HCT116 (cell line): ENCODE measurements at regions not wholly inside any gene's neighbourhood (a gene's known extent, or its start where the extent isn't known, plus 50 kb on each side); places are given as distances from the start of the nearest gene placed in this dataset.

Experiments used
- ATAC-seq: fragments of 200-7000 bp; cut with Tn5 transposase; 2 replicates; pipeline ENCODE4 v1.9.1; 2020; ENCODE audit warnings: mild to moderate bottlenecking, moderate library complexity
- BruUV-seq: library from RNA; stranded (reverse); fragments of 400-500 nt; replicated peaks from 2 replicates; lab custom pipeline; 2021; lab: Mats Ljungman, UMichigan
- CTCF ChIA-PET: fragments of 300-600 bp; sonication (Branson Sonifier 250); formaldehyde crosslinking; loops from one replicate; lab custom pipeline; 2021; ENCODE audit warnings: antibody characterized with exemption; lab: Charles Lee
- POLR2A ChIA-PET: fragments of 300-600, 350-600 bp; sonication (Branson Sonifier 250); formaldehyde crosslinking; loops from one replicate; lab custom pipeline; 2021; ENCODE audit warnings: antibody characterized with exemption; lab: Charles Lee
- RAD21 ChIA-PET, 2 experiments: fragments of 300-600 bp; sonication (Branson Sonifier 250); formaldehyde crosslinking; loops; one replicate each; lab custom pipeline; 2023; ENCODE audit warnings: low total read pairs in 2 of 2; ENCODE audit not compliant: uncharacterized antibody in 2 of 2, unreplicated experiment in 2 of 2, low non-redundant PET in 1 of 2; lab: Charles Lee
- DNase-seq: peaks from one replicate; pipeline ENCODE4 v3.0.0-alpha.2; 2010; ENCODE audit warnings: low read depth, low spot score
- H2AFZ ChIP-seq: fragments of 200-600 bp; shearing (Covaris generic), sonication (generic); 2 replicates; pipeline ENCODE4 v1.6.1; 2017; ENCODE audit warnings: low read depth, mixed run types, mixed read lengths, antibody characterized with exemption, low read length; ENCODE audit not compliant: poor library complexity, severe bottlenecking
- H3K27ac ChIP-seq: 2 replicates; pipeline ENCODE4 v1.5.1; 2012; ENCODE audit warnings: low read depth, low read length
- H3K27me3 ChIP-seq: fragments of 200-600 bp; sonication (generic); 2 replicates; pipeline ENCODE4 v1.6.1; 2016; ENCODE audit warnings: mixed run types, low read length, mixed read lengths; ENCODE audit not compliant: insufficient read depth
- H3K36me3 ChIP-seq, 2 experiments: fragments of 200-500 bp in 1 of 2; fragments of 200-600 bp in 1 of 2; sonication (Bioruptor generic) in 1 of 2; sonication (generic) in 1 of 2; 2 replicates each; pipeline versions ENCODE4 v1.5.1 to v1.6.1; 2014 to 2016; ENCODE audit warnings: low read length in 2 of 2, inconsistent platforms in 1 of 2, mixed read lengths in 1 of 2, mixed run types in 1 of 2; ENCODE audit not compliant: insufficient read depth in 2 of 2, control insufficient read depth in 1 of 2
- H3K4me1 ChIP-seq, 2 experiments: fragments of 200-600 bp in 1 of 2; sonication (generic) in 1 of 2; 2 replicates each; pipeline versions ENCODE4 v1.5.1 to v1.6.1; 2012 to 2017; ENCODE audit warnings: low read length in 2 of 2, inconsistent platforms in 1 of 2, mild to moderate bottlenecking in 1 of 2, mixed read lengths in 1 of 2, mixed run types in 1 of 2, moderate library complexity in 1 of 2; ENCODE audit not compliant: insufficient read depth in 2 of 2, control insufficient read depth in 1 of 2
- H3K4me2 ChIP-seq: fragments of 200-600 bp; sonication (generic); 2 replicates; pipeline ENCODE4 v1.6.1; 2017; ENCODE audit warnings: mixed run types, low read length, mixed read lengths
- H3K4me3 ChIP-seq, 2 experiments: fragments of 200-600 bp in 1 of 2; sonication (generic) in 1 of 2; replicated peaks in 1 of 2; 2 replicates each; pipeline ENCODE4 v1.5.1; 2011 to 2016; ENCODE audit warnings: low read length in 2 of 2, control low read depth in 1 of 2, low read depth in 1 of 2, mild to moderate bottlenecking in 1 of 2, mixed read lengths in 1 of 2, mixed run types in 1 of 2
- H3K79me2 ChIP-seq: fragments of 200-600 bp; sonication (generic); 2 replicates; pipeline ENCODE4 v1.6.1; 2017; ENCODE audit warnings: mild to moderate bottlenecking, mixed run types, low read length, moderate library complexity, mixed read lengths; ENCODE audit not compliant: insufficient read depth
- H3K9ac ChIP-seq: fragments of 200-600 bp; sonication (generic); 2 replicates; pipeline ENCODE4 v1.6.1; 2016; ENCODE audit warnings: low read length, mixed read lengths
- H3K9me2 ChIP-seq: fragments of 200-600 bp; sonication (generic), shearing (Covaris generic); 2 replicates; pipeline ENCODE4 v1.6.1; 2017; ENCODE audit warnings: mixed run types, mild to moderate bottlenecking, moderate library complexity; ENCODE audit not compliant: insufficient read depth
- H3K9me3 ChIP-seq, 2 experiments: fragments of 200-500 bp in 1 of 2; fragments of 200-600 bp in 1 of 2; sonication (Bioruptor generic) in 1 of 2; sonication (generic) in 1 of 2; 2 replicates each; pipeline ENCODE4 v1.6.1; 2014 to 2017; ENCODE audit warnings: low read length in 2 of 2, mixed read lengths in 2 of 2, inconsistent platforms in 1 of 2, low read depth in 1 of 2, mild to moderate bottlenecking in 1 of 2, mixed run types in 1 of 2, moderate library complexity in 1 of 2; ENCODE audit not compliant: control insufficient read depth in 1 of 2, insufficient read depth in 1 of 2
- H4K20me1 ChIP-seq: fragments of 200-600 bp; sonication (generic), shearing (Covaris generic); 2 replicates; pipeline ENCODE4 v1.6.1; 2017; ENCODE audit warnings: mixed run types, mild to moderate bottlenecking, moderate library complexity; ENCODE audit not compliant: insufficient read depth
- intact Hi-C: fragments of 100-400 bp; cut with micrococcal nuclease; formaldehyde crosslinking; loops from 2 replicates; pipeline ENCODE4 v1.10.0; 2022
- TF ChIP-seq, protein P1 (sequence below): IDR thresholded peaks from 2 replicates; pipeline ENCODE4 v1.6.1; 2011; ENCODE audit warnings: mild to moderate bottlenecking, low read length, moderate library complexity; ENCODE audit not compliant: insufficient replicate concordance; ENCODE audit errors: extremely low read depth
- TF ChIP-seq, protein P2 (sequence below), 3 experiments: fragments of 200-600 bp in 1 of 3; sonication (generic) in 1 of 3; IDR thresholded peaks in 2 of 3; conservative IDR thresholded peaks in 1 of 3; 2 replicates each; pipeline ENCODE4 v1.5.1; 2012 to 2017; ENCODE audit warnings: low read depth in 2 of 3, low read length in 2 of 3, antibody characterized with exemption in 1 of 3, borderline replicate concordance in 1 of 3, control low read depth in 1 of 3, mild to moderate bottlenecking in 1 of 3, mixed read lengths in 1 of 3, mixed run types in 1 of 3, moderate library complexity in 1 of 3; ENCODE audit not compliant: insufficient read depth in 1 of 3

DNA sequence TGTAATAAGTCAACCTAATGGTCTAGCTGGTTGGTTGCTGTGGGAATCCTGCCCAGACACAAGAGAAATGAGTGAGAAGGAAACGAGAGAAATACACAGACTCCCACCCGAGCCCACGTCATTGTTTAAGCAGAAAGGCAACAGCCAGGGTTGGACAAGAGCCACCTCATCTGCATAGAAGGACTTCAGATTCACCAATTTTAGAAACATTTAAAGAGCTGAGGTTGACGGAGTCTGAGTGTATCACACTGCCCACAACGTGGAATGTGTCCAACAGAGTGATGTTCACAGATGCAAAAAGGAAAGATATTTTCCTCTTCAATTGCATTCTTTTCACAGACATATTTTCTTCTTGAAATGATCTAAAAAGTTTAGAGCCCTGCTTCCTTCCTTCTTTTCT is 349.5 kb downstream of the AGTPBP1 start (continued):
- TF ChIP-seq, protein P1, sequence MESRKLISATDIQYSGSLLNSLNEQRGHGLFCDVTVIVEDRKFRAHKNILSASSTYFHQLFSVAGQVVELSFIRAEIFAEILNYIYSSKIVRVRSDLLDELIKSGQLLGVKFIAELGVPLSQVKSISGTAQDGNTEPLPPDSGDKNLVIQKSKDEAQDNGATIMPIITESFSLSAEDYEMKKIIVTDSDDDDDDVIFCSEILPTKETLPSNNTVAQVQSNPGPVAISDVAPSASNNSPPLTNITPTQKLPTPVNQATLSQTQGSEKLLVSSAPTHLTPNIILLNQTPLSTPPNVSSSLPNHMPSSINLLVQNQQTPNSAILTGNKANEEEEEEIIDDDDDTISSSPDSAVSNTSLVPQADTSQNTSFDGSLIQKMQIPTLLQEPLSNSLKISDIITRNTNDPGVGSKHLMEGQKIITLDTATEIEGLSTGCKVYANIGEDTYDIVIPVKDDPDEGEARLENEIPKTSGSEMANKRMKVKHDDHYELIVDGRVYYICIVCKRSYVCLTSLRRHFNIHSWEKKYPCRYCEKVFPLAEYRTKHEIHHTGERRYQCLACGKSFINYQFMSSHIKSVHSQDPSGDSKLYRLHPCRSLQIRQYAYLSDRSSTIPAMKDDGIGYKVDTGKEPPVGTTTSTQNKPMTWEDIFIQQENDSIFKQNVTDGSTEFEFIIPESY = no peak
- TF ChIP-seq, all 23 proteins: peak for 0

DNA sequence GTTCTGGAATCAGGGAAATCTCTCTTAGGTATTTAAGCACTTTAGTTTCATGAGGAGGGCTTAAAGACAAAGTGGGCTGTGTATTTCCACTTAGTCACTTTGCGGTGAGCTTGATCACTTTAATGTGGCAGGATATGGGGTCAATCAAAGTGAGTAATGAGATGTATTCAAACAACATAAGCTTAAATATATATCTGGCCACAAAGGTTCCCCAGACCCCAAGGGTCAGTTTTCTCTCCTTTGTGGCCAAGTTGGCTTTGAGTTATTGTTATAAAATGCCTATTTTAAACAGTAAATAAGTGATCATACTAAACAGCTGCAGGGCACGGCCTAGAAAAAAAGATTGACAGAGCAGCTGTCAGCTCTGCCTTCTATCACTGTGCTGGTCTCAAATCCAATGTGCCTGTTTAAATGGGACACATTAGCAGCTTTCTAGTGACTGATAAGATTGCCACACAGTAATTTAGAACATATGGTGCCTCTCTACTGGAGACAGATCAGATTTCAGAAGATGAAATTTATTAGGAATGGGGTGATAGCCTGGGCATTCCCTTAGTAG is 363.9 kb downstream of the AGTPBP1 start:
- Histone ChIP-seq H3K79me2 (no peaks in the 10 kb centered on the region), H3K4me2 (no peak overlapping the region), H3K27ac (no peak overlapping the region), H3K36me3 (no peaks in the 10 kb centered on the region), H3K9me2 (no peaks in the 10 kb centered on the region), H3K4me3 (no peak overlapping the region), H3K9me3 (no peaks in the 10 kb centered on the region), H2AFZ (no peak overlapping the region), H3K27me3 (peaks cover 16% of the 10 kb centered on the region), H4K20me1 (no peaks in the 10 kb centered on the region), H3K4me1 (no peaks in the 10 kb centered on the region), H3K9ac (no peak overlapping the region)
- DNase-seq (no peak), ATAC-seq (no peak)
- ChIA-PET POLR2A (no interaction called here), CTCF (no interaction called here), RAD21 (no interaction called here)
- TF ChIP-seq, protein P2, sequence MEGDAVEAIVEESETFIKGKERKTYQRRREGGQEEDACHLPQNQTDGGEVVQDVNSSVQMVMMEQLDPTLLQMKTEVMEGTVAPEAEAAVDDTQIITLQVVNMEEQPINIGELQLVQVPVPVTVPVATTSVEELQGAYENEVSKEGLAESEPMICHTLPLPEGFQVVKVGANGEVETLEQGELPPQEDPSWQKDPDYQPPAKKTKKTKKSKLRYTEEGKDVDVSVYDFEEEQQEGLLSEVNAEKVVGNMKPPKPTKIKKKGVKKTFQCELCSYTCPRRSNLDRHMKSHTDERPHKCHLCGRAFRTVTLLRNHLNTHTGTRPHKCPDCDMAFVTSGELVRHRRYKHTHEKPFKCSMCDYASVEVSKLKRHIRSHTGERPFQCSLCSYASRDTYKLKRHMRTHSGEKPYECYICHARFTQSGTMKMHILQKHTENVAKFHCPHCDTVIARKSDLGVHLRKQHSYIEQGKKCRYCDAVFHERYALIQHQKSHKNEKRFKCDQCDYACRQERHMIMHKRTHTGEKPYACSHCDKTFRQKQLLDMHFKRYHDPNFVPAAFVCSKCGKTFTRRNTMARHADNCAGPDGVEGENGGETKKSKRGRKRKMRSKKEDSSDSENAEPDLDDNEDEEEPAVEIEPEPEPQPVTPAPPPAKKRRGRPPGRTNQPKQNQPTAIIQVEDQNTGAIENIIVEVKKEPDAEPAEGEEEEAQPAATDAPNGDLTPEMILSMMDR (IDR thresholded peaks at IDR 0.05 in 2 of 3, conservative IDR thresholded peaks at IDR 0.05 in 1 of 3; ENCODE audit: borderline replicate concordance in 1 of 3, insufficient read depth in 1 of 3, low read depth in 2 of 3, low read length in 2 of 3) = no peak
- intact Hi-C loops = no loop called here
- BruUV-seq = no TSS peak
